Ovary (tissue), 3 donors: ENCODE measurements at regions not wholly inside any gene's neighbourhood (a gene's known extent, or its start where the extent isn't known, plus 50 kb on each side); places are given as distances from the start of the nearest gene placed in this dataset.

Experiments used
- EP300 ChIP-seq: sonication (generic); formaldehyde crosslinking; IDR thresholded peaks from one replicate; pipeline ENCODE4 v1.6.1; 2017; ENCODE audit warnings: antibody characterized with exemption
- POLR2A ChIP-seq: fragments of 450-650 bp; IDR thresholded peaks from one replicate; pipeline ENCODE4 v1.6.1; 2017; ENCODE audit warnings: antibody characterized with exemption, mild to moderate bottlenecking, moderate library complexity
- TF ChIP-seq, protein P1 (sequence below), 3 donors: fragments of 450-650 bp in 2 of 3; fragments of 200-600 bp in 1 of 3; IDR thresholded peaks; one replicate each; pipeline versions ENCODE4 v1.5.1 to v1.8.0; 2016 to 2022; ENCODE audit warnings: antibody characterized with exemption in 3 of 3, mild to moderate bottlenecking in 1 of 3
- donor health status: DM: no; HTN: no; CAD: no.

DNA sequence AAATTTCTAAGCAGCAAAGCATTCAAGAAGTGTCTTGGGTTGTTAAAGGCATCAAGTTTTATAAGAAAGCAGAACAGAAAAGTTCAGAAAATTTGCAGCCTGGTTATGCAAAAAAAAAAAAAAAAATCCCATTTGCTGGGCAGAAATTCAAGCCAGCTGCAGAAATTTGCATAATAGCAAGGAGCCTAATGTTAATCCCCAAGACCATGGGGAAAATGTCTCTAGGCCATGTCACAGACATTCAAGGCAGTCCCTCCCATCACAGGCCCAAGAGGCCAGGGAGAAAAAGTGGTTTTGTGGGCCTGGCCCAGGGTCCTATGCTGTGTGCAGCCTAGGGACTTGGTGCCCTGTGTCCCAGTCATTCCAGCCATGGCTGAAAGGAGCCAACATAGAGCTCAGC is 269.0 kb upstream of the SLC39A10 start:
- TF ChIP-seq, protein P1, sequence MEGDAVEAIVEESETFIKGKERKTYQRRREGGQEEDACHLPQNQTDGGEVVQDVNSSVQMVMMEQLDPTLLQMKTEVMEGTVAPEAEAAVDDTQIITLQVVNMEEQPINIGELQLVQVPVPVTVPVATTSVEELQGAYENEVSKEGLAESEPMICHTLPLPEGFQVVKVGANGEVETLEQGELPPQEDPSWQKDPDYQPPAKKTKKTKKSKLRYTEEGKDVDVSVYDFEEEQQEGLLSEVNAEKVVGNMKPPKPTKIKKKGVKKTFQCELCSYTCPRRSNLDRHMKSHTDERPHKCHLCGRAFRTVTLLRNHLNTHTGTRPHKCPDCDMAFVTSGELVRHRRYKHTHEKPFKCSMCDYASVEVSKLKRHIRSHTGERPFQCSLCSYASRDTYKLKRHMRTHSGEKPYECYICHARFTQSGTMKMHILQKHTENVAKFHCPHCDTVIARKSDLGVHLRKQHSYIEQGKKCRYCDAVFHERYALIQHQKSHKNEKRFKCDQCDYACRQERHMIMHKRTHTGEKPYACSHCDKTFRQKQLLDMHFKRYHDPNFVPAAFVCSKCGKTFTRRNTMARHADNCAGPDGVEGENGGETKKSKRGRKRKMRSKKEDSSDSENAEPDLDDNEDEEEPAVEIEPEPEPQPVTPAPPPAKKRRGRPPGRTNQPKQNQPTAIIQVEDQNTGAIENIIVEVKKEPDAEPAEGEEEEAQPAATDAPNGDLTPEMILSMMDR (IDR thresholded peaks at IDR 0.05), result no peak
- TF ChIP-seq POLR2A, result no peak
- no peak for TF ChIP-seq EP300
